Inflammatory macrophage (primary cell): ENCODE measurements at regions not wholly inside any gene's neighbourhood (a gene's known extent, or its start where the extent isn't known, plus 50 kb on each side); places are given as distances from the start of the nearest gene placed in this dataset.

Experiments used
- DNase-seq, 2 donors: peaks; one replicate each; pipeline ENCODE4 v3.0.0-alpha.2; 2020 to 2022

- DNase-seq: no peak
Measured at GRCh38 chr16:54359555-54359954, 73.0 kb upstream of the IRX3 start.

- no peak for DNase-seq
Measured at GRCh38 chr16:54359081-54359480, 72.5 kb upstream of the IRX3 start.

GRCh38 chr16:54356391-54356790 is 69.8 kb upstream of the IRX3 start:
- no peak for DNase-seq

GRCh38 chr16:54355251-54355650 is 68.7 kb upstream of the IRX3 start:
- DNase-seq: no peak

GRCh38 chr16:54353097-54353496 is 66.5 kb upstream of the IRX3 start:
- no peak for DNase-seq

- no peak for DNase-seq
Measured at GRCh38 chr16:54351171-54351570, 64.6 kb upstream of the IRX3 start.

GRCh38 chr16:54347961-54348360 is 61.4 kb upstream of the IRX3 start:
- DNase-seq: no peak

- no peak for DNase-seq
Measured at GRCh38 chr16:54346041-54346440, 59.5 kb upstream of the IRX3 start.

- DNase-seq: no peak
Measured at GRCh38 chr16:54344646-54345630, 58.4 kb upstream of the IRX3 start.

- no peak for DNase-seq
Measured at GRCh38 chr16:54342966-54343365, 56.4 kb upstream of the IRX3 start.

- DNase-seq: no peak
Measured at GRCh38 chr16:54341892-54342776, 55.5 kb upstream of the IRX3 start.

GRCh38 chr16:54340531-54340930 is 53.9 kb upstream of the IRX3 start:
- DNase-seq: no peak

- DNase-seq: no peak
Measured at GRCh38 chr16:54336631-54337204, 50.1 kb upstream of the IRX3 start.
